GM18907 (cell line): ENCODE measurements at regions not wholly inside any gene's neighbourhood (a gene's known extent, or its start where the extent isn't known, plus 50 kb on each side); places are given as distances from the start of the nearest gene placed in this dataset.

Experiments used
- ATAC-seq: cut with Tn5 transposase; IDR thresholded peaks from one replicate; pipeline ENCODE4 v1.9.1; 2021; ENCODE audit warnings: mild to moderate bottlenecking, moderate library complexity; ENCODE audit not compliant: unreplicated experiment

- ATAC-seq = no peak
These were observed 52.1 kb downstream of the GSC start for GRCh38 chr14:94717808-94718207.

GRCh38 chr14:94716976-94717375 lies 52.9 kb downstream of the GSC start:
- ATAC-seq = no peak

GRCh38 chr14:94713115-94713514 lies 56.8 kb downstream of the GSC start:
- ATAC-seq = no peak

DNA sequence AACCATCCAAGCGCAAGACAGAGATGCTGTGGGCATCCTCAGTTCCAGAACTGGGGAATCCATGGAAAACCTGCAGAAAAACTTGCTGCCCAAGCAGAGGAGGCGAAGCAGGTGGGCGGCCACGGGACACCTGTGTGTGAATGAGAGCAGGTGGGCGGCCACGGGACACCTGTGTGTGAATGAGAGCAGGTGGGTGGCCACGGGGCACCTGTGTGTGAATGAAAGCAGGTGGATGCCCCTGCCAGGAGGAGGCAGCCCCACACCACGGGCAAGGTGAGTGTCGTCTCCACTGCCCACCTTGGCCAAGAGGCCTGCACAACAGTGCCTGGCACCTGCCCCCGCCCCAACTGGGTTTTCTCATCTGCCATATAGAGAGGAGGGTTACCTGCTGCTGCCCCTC lies 59.2 kb downstream of the GSC start:
- no peak for ATAC-seq

- ATAC-seq = no peak
These were observed 62.4 kb downstream of the GSC start for GRCh38 chr14:94707494-94707893.

- ATAC-seq = no peak
These were observed 63.8 kb downstream of the GSC start for GRCh38 chr14:94706133-94706532.

DNA sequence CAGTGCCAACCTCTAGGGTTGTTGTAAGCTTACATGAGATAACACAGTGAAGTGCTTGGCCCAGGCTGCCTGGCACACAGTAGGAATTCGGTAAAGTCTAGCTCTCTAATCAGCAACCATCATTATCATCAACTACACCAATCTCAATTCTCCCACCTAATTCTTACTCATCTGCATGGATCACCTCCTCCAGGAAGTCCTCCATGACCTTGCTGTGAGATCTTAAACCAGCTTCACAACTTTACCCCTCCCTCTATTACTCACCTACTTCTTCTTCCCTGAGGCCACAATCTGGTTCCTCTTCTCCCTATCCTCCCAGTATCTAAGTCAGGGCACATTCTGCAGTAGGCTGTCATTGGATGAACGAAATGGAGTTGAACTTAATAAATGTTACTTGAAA lies 67.3 kb downstream of the GSC start:
- ATAC-seq = no peak

DNA sequence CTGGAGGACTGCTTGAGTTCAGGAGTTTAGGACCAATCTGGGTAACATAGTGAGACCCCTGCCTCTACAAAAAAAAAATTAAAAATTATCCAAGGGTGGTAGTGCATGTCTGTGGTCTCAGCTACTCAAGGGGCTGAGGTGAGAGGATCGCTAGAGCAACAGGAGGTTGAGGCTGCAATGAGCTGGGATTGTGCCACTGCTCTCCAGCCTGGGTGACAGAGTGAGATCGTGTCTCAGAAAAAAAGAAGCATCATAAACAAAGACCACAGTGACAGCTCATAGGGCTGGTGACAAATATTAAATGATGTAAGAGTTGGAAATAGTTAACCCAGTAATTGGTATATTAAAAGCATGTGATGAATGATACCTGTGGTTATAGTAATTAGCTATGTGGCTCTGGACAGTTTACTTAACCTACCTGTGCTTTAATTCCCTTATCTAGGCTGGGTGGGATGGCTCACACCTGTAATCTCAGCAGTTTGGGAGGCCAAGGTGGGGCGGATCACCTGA lies 68.0 kb downstream of the GSC start:
- ATAC-seq = no peak

GRCh38 chr14:94700336-94700735 lies 69.6 kb downstream of the GSC start:
- no peak for ATAC-seq

DNA sequence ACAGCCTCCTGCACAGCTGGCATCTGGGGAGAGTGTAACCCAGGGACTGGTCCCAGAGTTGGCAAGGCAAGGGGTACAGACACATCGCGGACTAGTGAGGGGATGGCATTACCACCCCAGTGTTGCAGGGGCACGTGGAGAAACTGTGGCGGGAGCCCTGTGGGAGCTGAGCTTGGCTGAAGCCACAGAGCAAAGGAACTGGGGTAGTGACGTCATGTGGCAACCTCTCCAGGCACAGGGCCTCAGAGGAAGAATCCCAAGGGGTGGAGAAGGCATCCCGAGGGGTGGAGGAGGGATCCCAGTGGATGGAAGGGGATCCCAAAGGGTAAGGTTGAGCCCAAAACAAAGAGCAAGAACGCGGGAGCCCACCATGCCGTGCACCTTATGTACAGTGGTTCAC lies 70.1 kb downstream of the GSC start:
- no peak for ATAC-seq

GRCh38 chr14:94697773-94698556 lies 71.9 kb downstream of the GSC start:
- ATAC-seq = no peak

GRCh38 chr14:94696518-94696917 lies 73.4 kb downstream of the GSC start:
- ATAC-seq = no peak

DNA sequence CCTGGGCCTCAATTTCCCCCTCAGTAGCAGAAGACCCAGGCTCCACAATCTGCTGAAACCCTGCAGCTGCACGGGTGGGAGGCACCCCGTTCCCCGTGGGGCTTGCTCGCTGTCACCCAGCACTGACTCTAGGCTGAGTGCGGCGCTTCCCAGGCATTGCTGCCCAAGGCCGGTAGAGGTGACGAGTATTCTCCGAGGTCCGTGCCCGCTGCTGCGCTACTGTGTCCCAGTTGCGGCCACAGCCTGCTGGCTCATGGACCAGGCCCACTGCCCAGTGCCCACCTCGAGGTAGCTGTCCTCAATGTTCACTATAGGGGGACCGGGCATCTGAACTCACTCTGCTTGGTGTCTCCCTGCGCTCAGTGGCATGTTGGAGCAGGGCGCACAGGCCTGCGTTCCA lies 74.7 kb downstream of the GSC start:
- no peak for ATAC-seq

DNA sequence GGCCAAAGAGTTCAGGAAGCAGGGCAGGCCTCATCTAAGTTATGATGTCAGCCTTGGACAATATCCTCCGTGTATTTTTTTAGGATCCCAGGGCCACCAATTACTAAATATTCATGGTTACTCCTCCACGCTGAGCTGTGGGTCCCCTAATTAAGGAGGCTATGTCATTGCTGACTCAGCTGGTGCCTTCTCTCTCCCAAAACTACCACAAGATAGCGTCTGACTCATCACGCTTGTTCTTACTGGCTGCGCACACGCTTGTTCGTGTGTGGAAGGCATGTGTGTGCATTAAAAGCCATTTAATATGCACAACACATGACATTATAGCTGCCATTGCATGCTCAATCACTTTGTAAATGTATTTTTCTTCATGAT lies 78.3 kb downstream of the GSC start:
- no peak for ATAC-seq

- ATAC-seq = no peak
These were observed 78.8 kb downstream of the GSC start for GRCh38 chr14:94690896-94691659.

DNA sequence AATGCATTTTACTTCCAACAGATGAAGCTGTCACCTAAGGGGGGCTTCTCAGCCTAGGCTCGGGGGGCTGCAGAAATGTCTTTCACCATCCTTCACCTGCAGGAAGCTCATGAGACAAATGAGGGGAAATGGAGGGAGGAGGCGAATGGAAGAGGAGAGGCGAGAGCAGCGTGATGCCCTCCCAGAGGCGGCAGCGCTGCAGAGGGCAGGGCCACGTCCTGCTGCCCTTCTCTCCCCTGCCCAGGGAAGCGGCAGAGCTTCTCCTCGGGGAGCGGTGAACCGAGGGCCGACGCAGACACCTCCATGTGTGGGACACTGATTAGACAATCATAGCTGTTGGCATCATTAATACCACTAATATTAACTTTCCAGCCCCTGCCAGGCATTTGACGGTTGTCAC lies 78.3 kb downstream of the SERPINA3 start:
- ATAC-seq = no peak

- no peak for ATAC-seq
These were observed 77.8 kb downstream of the SERPINA3 start for GRCh38 chr14:94689985-94690400.

DNA sequence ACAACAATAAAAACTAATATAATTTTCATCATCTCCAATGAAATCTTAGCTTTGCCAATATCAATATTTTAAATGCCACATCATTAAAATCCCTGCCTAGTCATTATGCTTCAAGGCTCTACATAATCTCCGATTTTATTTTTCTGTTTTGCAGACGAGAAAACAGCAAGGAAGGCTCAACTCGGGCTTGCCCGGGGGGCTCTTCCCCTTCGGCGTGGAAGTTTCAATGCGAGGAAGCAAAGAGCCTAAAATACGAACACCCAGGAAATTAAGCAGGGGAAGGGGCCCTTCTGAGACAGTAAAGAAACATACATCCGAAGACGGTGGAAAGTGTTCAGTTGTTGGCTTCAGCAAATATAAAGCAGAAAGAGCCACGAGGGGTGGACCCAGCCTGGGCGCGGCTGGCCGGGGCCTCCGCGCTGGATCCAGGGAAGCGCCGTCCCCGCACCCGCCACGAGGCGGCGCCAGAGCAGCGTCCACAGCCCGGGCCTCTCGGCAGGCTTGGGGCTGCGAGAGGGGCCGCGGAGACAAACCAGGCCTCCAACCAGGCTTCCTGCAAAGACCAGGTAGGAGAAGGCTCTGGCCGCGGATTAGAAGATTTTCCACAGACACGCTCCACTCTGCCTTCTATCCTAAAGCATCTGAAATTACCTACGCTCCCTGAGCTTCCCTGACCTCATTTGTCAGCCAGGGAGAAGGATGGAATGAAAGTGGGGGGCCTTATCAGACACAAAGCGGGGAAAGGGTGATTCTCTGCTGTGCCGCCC lies 77.2 kb downstream of the SERPINA3 start:
- peak; percentile 66 for ATAC-seq

DNA sequence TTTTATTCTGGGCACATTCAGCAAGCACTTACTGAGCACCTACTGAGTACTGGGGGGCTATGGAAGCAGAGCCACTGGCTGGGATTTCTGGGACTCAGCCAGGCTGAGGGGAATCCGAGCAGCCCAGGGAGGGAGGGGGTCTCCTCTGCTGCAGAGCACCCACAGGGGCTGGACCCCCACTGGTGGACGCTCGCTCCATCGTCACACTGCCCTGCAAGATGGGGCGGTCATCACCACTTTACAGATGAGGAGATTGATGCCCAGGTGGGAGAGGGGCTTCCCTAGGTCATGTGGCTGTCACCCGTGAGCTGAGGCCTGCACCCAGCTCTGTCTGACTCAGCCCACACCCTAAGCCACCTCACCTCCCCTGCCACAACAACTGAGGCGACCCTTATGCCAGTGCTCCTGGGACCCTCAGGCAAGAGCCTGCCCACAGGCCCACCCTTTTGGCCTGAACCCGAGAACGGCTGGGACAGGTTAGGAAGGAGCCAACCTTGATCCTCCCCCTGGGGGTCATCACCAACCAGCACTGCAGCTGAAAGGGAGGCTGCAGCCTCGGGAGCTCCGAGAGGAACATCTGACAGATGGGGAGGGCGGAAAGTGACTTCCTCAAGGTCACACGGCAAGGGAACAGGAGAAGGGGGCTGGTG lies 74.4 kb downstream of the SERPINA3 start:
- no peak for ATAC-seq

DNA sequence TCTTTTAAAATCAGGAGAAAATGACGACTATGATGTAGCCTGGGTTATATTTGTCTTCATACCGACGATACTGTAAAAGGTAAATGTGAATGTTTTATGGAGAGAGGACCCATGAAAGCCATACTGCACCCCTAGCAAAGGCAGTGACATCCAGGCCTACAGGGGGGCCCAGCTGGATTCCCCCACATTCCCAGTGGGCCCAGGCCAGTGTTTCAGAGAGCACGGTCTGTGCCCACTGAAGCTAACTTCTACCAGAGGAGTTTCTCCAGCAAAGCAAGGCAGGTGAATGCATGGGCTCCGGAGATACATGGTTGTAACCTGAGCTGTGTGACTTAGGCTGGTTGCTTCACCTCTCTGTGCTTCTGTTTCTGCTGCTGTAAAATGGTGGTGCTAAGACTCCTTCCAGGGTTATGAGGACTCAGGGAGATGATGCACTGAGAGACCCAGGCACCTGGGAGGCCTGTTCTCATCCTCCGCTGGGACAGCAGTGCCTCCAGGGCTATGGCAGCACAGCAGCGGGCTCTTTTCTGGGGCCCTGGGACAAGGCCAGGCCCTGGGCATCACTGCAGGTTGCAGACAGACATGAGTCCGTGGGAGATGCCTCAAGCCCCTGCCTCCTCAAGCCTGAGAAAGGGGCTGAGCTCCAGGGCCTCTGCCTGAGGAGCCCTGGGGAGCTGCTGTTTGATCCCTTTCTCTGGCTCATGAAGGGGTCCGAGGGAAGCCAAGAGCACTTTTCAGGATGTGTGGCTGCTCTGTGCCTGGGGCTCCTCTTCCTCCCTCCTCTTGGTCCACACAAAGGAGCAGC lies 73.7 kb downstream of the SERPINA3 start:
- ATAC-seq = no peak
